NCI-H146 treated with DMSO at 0.1 percent for 48 hours (cell line): ENCODE measurements at regions not wholly inside any gene's neighbourhood (a gene's known extent, or its start where the extent isn't known, plus 50 kb on each side); places are given as distances from the start of the nearest gene placed in this dataset.

ENCODE experiments used
- DNase-seq: peaks from one replicate; lab custom pipeline; 2025; ENCODE audit not compliant: unreplicated experiment; lab: John Stamatoyannopoulos, UW

- no peak for DNase-seq
These were observed 215.9 kb upstream of the FAR2 start for GRCh38 chr12:28933176-28933575.

DNA sequence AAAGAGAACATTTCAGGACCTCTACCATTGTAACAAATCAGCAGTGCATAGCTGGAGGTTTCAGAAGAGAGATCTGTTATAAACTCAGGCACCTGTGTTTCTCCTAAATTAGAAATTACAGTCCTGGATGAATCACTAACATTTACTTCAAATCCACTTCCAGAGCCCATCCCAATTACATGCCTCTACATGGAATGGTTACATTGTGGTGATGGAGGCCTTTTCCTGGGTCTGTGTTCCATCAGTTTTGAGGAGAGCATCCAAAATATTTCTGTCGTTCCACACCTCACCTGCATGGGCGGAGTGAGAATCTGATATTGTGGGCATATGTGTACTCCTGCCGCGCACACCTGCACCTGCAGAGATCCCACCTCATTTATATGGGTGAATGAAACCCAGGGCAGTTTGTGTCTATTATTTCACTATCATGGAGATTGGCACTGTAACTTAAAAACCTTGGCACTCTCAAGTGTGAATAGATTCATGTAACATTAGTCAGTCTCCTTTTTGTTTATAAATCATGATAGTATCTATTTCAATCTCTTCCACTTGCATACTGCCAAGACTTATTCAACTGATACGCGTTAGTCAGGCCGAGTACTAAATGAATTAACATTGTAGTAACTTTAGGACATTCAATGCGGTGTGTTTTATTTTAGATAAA, 215.1 kb upstream of the FAR2 start:
- DNase-seq: no peak

DNA sequence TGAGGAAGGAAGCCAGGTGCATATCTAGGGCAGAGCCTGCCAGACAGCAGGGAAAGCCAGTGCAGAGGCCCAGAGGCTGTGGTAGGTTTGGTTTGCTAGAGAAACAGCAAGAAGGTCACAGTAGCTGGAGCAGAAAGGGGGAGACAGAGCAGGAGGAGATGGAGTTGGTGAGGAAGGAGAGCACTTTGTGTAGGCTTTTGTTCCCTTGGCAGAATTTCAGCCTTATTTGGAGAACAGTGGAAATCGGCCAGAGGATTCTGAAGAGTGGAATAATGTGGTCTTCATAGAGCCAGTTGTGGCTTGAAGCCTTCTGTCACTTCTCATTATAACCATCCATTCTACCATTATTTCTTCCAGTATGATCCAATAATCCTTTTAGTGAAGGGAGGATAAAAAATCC, 212.9 kb upstream of the FAR2 start:
- DNase-seq: no peak

GRCh38 chr12:28936711-28937110, 212.4 kb upstream of the FAR2 start:
- no peak for DNase-seq

DNA sequence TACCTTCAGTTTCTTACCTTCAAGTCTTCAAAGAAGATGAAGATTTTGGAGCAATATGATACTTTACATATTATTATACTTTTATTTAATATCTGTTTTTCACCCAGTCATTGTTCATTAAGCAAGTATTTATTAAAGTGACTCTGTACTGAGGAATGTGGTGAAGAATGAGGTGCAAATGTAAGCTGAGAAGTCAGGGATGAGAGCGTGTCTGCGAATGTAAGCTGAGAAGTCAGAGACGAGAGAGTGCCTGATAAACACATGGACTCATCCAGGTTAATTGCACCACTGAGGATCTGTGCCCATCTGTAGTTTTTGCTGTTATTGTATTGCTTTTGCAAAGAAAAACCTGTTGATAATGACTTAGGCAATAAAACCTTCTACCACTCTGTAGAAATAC, 211.9 kb upstream of the FAR2 start:
- no peak for DNase-seq

GRCh38 chr12:28938056-28938455, 211.0 kb upstream of the FAR2 start:
- DNase-seq: no peak

GRCh38 chr12:28938581-28939235, 210.4 kb upstream of the FAR2 start:
- DNase-seq: no peak

DNA sequence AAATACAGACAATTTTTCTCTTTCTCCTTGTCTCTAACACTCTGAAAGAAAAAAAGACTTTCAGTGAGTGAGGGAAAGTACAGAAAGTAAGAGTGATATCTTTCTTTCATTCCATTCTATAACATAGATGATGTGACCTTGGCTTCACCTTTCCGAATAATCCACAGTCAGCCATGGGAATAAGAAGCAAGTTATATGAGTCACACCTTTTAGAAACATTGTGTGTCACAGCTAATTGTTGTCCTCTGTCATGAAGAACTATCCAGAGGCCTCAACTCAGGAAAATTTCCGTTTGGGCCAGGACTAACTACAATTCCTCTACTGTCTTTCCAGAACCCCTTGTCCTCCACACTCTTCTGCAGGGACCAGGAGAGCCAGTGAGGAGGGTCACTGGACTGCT, 209.7 kb upstream of the FAR2 start:
- DNase-seq: no peak

DNA sequence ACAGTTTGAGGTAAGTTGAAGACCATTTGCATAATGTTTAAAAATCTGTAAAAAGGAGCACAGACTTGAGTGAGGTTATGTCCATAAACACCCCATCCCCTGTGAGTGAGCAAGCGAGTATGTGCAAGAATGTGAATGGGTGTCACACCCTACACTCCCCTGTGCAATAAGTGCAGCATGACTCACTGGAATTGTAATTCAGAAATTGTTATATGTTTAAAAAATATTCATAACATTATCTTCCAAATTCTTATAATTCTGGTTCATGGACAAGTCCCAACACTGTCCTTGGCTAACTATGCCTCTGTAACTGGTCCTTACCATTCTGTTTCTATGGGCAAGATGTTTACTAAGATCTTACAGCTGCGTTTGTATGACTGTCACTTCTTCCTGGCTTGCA, 207.8 kb upstream of the FAR2 start:
- no peak for DNase-seq

DNA sequence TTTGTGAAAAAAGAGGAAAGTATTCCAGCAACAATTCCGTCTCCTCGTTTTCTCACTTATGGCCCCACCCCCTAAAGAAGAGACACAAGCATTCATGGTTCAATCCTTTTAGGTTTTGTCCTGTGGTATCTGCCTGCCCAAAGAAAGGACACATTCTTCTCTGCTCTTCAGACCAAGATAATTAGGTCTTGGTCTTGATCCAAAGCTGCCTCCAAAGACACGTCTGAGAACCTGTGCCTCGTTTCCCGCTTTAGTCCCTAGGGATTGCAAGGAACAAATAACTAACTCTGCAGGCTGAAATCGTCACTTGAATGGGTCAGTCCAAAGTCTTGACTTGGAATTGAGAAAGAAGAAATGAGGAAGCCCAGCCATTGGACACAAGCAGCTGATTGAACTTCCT, 202.7 kb upstream of the FAR2 start:
- no peak for DNase-seq

GRCh38 chr12:28948685-28949084, 200.4 kb upstream of the FAR2 start:
- DNase-seq: no peak

DNA sequence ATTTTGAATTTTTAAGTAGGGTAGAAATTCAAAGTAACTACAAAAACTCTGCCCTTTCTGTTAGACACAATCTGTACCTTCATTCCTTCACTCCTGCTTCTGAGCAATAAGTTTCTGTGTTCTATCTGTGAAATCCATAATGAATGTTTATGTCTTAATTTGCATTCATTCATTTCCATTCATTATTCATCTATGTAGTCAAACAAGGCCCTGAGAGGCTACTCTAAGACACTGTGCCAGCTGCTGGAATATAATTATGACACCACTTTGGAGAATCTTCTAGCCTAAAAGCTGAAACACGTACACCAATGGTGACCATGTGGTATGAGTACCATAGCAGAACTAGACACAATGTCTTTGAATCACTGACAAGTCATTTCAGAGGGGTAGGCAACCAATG, 199.9 kb upstream of the FAR2 start:
- no peak for DNase-seq

DNA sequence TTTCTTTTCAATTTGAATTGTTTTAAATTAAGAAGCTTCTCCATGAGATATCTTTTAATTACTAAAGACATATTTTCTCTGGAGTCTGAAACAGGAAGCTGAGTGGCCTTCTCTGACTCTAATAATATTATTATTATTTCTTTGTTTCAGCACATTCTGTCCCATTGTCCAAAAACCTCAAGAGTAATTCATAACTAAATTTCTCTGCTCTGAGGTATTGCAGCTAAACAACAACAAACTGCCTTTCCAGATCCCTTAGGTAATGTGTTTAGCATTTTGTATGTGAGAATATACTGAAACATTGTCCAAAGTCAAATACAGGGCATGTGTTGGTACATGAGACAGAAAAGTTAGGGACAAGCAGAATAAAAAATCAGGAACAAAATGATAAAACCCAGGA, 199.0 kb upstream of the FAR2 start:
- no peak for DNase-seq

- DNase-seq: no peak
These were observed 197.1 kb upstream of the FAR2 start for GRCh38 chr12:28951935-28952334.

GRCh38 chr12:28954333-28954732, 194.7 kb upstream of the FAR2 start:
- DNase-seq: no peak

GRCh38 chr12:28955491-28955890, 193.6 kb upstream of the FAR2 start:
- no peak for DNase-seq

GRCh38 chr12:28955931-28956330, 193.1 kb upstream of the FAR2 start:
- no peak for DNase-seq

- no peak for DNase-seq
These were observed 190.4 kb upstream of the FAR2 start for GRCh38 chr12:28958553-28959195.

GRCh38 chr12:28961948-28962384, 187.1 kb upstream of the FAR2 start:
- DNase-seq: no peak

- no peak for DNase-seq
These were observed 185.5 kb upstream of the FAR2 start for GRCh38 chr12:28963554-28963953.

DNA sequence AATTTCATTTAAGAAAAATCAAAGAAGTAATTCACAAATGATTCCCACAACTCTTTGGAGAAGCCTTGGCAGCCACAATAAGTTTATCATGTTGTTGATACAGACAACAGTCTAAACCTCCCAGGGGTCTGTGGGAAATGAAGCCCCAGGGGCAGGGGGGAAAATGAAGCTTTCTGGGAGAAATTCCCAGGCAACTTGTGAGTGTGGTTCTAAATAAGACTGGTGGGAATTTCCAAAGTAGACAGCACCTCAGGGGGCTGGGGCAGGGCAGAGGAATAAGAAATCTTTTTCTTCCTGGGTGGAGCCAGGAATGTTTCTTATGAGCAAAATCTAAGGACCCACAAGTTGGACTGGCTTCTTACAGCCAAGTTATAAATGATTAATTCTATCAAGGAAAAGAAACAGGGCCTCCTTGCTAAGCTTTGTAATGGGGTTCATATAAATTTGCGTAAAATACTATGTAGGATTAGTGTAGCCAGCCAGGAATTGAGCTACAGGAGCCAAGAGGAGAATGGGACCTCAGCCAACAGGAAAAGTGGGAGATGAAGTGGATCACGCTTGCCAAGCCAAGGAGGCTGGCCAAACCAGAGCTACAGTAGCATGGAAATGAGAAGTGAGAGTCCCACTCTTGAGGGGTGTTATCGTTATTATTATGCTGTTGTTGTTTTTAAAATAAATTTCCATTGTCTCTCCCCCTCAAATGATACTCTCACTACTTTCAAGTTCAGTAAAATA, 182.9 kb upstream of the FAR2 start:
- no peak for DNase-seq

DNA sequence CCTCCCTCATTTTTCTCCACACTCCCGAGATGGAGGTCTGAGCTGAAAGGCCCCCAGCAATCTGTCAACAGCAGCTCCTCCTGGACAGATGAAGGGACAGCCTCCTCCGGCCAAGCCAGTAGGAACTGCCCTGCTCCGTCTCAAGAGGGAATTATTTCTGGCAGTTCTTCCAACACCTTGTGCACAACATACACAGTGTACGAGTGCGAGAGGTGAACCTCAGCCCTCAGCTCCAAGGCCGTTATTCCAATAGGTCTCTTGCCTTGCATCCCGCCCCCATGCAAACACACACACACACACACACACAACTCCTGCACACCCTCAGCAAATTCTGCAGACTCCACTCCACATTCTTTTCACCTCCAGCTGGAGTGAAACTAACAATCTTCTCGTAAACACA, 181.7 kb upstream of the FAR2 start:
- DNase-seq: no peak
